ENCODE measurements at regions not wholly inside any gene's neighbourhood (a gene's known extent, or its start where the extent isn't known, plus 50 kb on each side); places are given as distances from the start of the nearest gene placed in this dataset.

DNA sequence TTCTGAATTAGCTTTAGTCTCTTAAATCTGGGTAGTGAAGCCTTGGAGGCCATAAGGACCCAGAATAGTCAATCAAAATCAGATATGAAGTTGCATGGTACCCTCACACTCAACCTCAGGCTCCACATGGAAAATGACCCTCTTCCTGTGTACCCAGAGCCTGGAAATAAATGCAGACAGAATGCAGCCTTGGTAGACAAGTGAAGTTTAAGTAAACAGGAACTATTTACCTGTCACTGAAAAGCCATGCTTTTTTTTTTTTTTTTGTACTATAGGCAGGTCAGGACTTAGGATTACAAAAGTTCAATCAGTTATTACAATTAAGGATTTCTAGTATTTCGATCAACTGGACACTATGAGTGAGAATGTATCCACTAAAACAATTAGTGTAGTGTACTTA is 2654.2 kb upstream of the PCDH20 start:
- no peaks in the 10 kb centered on the region for H3K36me3 ChIP-seq (ENCODE audit: control insufficient read depth, insufficient read depth, low read length)
- H3K4me1 ChIP-seq (ENCODE audit: control insufficient read depth, insufficient read depth, low read length) = no peaks in the 10 kb centered on the region
- WGBS (ENCODE audit: insufficient coverage, low lambda C conversion rate) = 100% methylated on average over 1 of the region's 1 CpG
- H3K4me3 ChIP-seq (ENCODE audit: low read length) = no peak overlapping the region
- DNase-seq = no peak
- H3K9me3 ChIP-seq (ENCODE audit: control insufficient read depth, low read depth, low read length) = no peaks in the 10 kb centered on the region
- no peaks in the 10 kb centered on the region for H3K27me3 ChIP-seq (ENCODE audit: control insufficient read depth, insufficient read depth, low read length)
- no peak overlapping the region for H3K27ac ChIP-seq (ENCODE audit: low read length)

DNA sequence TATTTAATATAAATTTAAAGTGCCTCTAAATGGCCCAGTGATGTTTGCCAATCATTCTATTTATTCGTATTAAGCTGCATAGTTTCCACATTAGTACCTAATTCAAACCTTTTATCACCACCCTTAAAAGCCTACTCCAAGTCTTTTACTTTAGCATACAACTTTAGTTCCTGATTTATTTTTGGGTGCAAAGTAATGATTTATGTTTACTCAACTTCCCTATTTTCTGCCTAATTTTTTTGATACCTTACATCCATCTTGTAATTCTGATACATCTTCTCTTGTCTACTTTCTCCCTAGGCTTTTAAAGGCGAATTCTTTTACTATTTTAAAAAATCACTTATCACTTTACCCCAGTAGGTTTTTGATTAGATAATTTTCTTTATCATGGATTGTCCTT is 2651.1 kb upstream of the PCDH20 start:
- no peaks in the 10 kb centered on the region for H3K27me3 ChIP-seq (ENCODE audit: control insufficient read depth, insufficient read depth, low read length)
- H3K9me3 ChIP-seq (ENCODE audit: control insufficient read depth, low read depth, low read length) = no peaks in the 10 kb centered on the region
- DNase-seq = no peak
- no peaks in the 10 kb centered on the region for H3K36me3 ChIP-seq (ENCODE audit: control insufficient read depth, insufficient read depth, low read length)
- no peak overlapping the region for H3K4me3 ChIP-seq (ENCODE audit: low read length)
- H3K27ac ChIP-seq (ENCODE audit: low read length) = no peak overlapping the region
- no peaks in the 10 kb centered on the region for H3K4me1 ChIP-seq (ENCODE audit: control insufficient read depth, insufficient read depth, low read length)
- WGBS (ENCODE audit: insufficient coverage, low lambda C conversion rate) = 75% methylated on average over 2 of the region's 2 CpGs

DNA sequence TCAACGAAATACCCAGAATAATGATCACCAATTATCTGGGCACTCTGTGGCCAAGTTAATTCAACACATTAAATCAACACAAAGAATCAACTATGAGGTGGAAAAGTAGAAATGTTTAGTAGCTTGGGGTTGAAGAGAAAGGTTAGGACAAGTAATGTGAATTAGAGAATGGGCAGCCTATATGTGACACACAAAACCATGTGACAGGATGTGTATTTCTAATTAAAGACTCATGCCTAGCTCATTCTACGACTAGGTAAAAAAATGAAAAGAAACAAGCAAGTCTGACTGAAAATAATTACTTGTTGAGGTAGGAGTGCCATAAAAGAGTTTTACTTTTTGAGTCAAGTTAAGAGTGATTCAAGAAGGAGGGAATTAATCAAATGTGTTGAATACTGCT is 2646.0 kb upstream of the PCDH20 start:
- H3K36me3 ChIP-seq (ENCODE audit: control insufficient read depth, insufficient read depth, low read length) = no peaks in the 10 kb centered on the region
- H3K27ac ChIP-seq (ENCODE audit: low read length) = no peak overlapping the region
- H3K4me3 ChIP-seq (ENCODE audit: low read length) = no peak overlapping the region
- no peaks in the 10 kb centered on the region for H3K9me3 ChIP-seq (ENCODE audit: control insufficient read depth, low read depth, low read length)
- H3K4me1 ChIP-seq (ENCODE audit: control insufficient read depth, insufficient read depth, low read length) = no peaks in the 10 kb centered on the region
- H3K27me3 ChIP-seq (ENCODE audit: control insufficient read depth, insufficient read depth, low read length) = no peaks in the 10 kb centered on the region
- WGBS (ENCODE audit: insufficient coverage, low lambda C conversion rate) = 78% methylated on average over 1 of the region's 2 CpGs
- no peak for DNase-seq

DNA sequence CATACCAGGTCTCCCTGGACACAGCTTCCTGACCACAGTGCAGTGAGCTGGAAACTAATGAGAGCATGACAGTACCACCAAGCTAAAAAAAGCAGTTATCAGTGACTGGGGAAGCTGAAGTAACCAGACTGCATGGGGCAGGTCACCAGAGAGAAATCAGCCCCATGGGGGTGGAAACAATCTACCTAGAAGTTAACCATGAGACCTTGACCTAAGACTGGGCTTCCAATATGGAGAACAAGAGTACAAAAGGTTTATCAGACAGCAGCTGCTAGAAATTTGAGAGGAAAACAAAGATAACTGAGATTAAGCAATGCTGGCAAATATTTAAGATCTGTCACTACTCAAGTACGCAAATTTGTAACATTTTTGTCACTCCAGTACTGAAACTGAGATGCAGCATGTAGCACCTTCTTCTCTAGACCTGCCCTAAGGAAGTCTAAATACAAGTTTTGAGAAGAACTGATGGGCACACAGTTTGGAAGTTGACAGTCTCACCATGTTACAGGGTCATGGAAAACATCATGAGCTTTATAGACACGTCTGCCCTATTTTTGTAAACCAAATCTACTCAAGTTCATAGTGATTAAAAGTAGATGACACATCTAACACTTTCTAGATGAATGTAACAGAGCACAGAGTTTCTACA is 2641.8 kb upstream of the PCDH20 start:
- H3K27ac ChIP-seq (ENCODE audit: low read length) = no peak overlapping the region
- DNase-seq = no peak
- WGBS (ENCODE audit: insufficient coverage, low lambda C conversion rate) = 78% methylated on average over 2 of the region's 2 CpGs
- H3K36me3 ChIP-seq (ENCODE audit: control insufficient read depth, insufficient read depth, low read length) = no peaks in the 10 kb centered on the region
- no peaks in the 10 kb centered on the region for H3K4me1 ChIP-seq (ENCODE audit: control insufficient read depth, insufficient read depth, low read length)
- no peaks in the 10 kb centered on the region for H3K9me3 ChIP-seq (ENCODE audit: control insufficient read depth, low read depth, low read length)
- no peak overlapping the region for H3K4me3 ChIP-seq (ENCODE audit: low read length)
- no peaks in the 10 kb centered on the region for H3K27me3 ChIP-seq (ENCODE audit: control insufficient read depth, insufficient read depth, low read length)

DNA sequence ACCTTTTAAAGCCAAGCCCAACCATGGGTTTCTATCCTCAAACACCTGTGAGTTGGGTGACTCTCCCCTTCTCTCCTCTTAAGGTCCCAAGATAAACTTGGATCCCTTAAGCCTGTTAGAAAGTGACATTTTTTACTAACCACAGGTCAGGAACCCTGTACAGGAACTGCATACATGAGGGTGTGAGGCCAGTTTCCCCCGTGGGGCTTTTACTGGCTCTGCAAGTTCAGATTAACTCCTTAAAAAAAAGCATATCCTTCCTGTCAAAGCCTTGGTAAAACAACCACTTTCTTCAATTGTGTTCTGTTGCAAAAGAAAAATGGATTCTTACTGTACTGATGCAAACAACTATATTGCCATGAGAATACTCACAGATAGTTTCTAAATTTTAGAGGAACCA is 2638.7 kb upstream of the PCDH20 start:
- no peaks in the 10 kb centered on the region for H3K9me3 ChIP-seq (ENCODE audit: control insufficient read depth, low read depth, low read length)
- H3K27ac ChIP-seq (ENCODE audit: low read length) = no peak overlapping the region
- H3K4me1 ChIP-seq (ENCODE audit: control insufficient read depth, insufficient read depth, low read length) = no peaks in the 10 kb centered on the region
- no peaks in the 10 kb centered on the region for H3K36me3 ChIP-seq (ENCODE audit: control insufficient read depth, insufficient read depth, low read length)
- WGBS (ENCODE audit: insufficient coverage, low lambda C conversion rate) = no CpG with 5 or more reads among the region's 1 CpG
- DNase-seq = no peak
- no peak overlapping the region for H3K4me3 ChIP-seq (ENCODE audit: low read length)
- H3K27me3 ChIP-seq (ENCODE audit: control insufficient read depth, insufficient read depth, low read length) = no peaks in the 10 kb centered on the region

DNA sequence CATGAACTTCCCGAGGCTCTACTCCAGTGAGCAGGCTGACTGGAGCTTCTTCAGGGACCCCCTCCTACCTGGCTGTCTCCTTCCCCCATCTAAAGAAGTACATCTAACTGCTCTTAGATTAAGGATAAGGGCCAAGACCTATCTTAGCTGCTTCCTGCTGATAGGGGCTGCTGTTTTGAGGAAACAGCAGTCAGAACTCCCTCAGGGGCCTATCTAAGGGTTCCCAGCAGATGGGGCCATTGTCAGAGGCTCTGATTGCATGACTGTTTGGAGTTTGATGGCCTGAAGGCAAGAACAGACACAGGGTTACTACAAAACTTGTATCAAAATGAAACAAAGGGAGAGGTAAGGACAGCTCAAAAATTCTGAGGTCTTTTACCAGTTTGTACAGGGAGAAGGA is 2636.9 kb upstream of the PCDH20 start:
- WGBS (ENCODE audit: insufficient coverage, low lambda C conversion rate) = no CpG with 5 or more reads among the region's 1 CpG
- Histone ChIP-seq H3K27me3 (ENCODE audit: control insufficient read depth, insufficient read depth, low read length) (no peaks in the 10 kb centered on the region), H3K9me3 (ENCODE audit: control insufficient read depth, low read depth, low read length) (no peaks in the 10 kb centered on the region), H3K36me3 (ENCODE audit: control insufficient read depth, insufficient read depth, low read length) (no peaks in the 10 kb centered on the region), H3K4me1 (ENCODE audit: control insufficient read depth, insufficient read depth, low read length) (no peaks in the 10 kb centered on the region), H3K27ac (ENCODE audit: low read length) (no peak overlapping the region), H3K4me3 (ENCODE audit: low read length) (no peak overlapping the region)
- no peak for DNase-seq

DNA sequence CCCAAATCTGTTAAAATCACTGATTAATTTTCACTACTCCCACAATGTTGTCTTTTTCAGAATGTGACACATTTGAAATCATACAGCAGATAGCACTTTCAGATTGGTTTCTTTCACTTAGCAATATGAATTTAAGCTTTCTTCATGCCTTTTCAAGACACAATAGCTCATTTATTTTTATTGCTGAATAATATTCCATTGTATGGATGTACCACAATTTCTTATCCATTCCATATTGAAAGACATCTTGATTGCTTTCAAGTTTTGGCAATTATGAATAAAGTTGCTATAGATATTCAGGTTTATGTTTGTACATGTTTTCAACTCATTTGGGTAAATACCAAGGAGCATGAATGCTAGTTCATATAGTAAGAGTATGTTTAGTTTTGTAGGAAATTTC is 2635.6 kb upstream of the PCDH20 start:
- DNase-seq = no peak
- Histone ChIP-seq H3K27me3 (ENCODE audit: control insufficient read depth, insufficient read depth, low read length) (no peaks in the 10 kb centered on the region), H3K27ac (ENCODE audit: low read length) (no peak overlapping the region), H3K4me3 (ENCODE audit: low read length) (no peak overlapping the region), H3K36me3 (ENCODE audit: control insufficient read depth, insufficient read depth, low read length) (no peaks in the 10 kb centered on the region), H3K9me3 (ENCODE audit: control insufficient read depth, low read depth, low read length) (no peaks in the 10 kb centered on the region), H3K4me1 (ENCODE audit: control insufficient read depth, insufficient read depth, low read length) (no peaks in the 10 kb centered on the region)

DNA sequence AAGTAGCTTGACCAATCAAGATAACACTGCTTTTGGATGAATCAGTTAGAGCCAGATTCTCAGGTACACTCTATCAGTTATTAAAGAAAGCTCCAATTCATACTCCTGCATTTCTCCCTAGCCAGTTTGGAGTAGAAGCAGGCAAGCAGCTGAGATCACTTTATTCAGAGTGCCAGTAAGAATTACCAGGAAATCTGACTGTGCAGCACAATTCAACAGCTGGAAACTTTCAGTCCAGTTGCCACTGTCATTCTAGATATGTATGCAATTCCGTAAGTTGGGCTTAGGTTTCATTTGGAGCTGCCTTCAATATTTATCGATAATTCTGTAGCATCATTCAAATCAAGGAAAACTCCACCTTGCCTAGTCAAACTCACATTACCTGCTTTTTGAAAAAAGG is 2625.6 kb upstream of the PCDH20 start:
- Histone ChIP-seq H3K36me3 (ENCODE audit: control insufficient read depth, insufficient read depth, low read length) (no peaks in the 10 kb centered on the region), H3K4me1 (ENCODE audit: control insufficient read depth, insufficient read depth, low read length) (no peaks in the 10 kb centered on the region), H3K9me3 (ENCODE audit: control insufficient read depth, low read depth, low read length) (no peaks in the 10 kb centered on the region), H3K4me3 (ENCODE audit: low read length) (no peak overlapping the region), H3K27ac (ENCODE audit: low read length) (no peak overlapping the region), H3K27me3 (ENCODE audit: control insufficient read depth, insufficient read depth, low read length) (no peaks in the 10 kb centered on the region)
- no CpG with 5 or more reads among the region's 2 CpGs for WGBS (ENCODE audit: insufficient coverage, low lambda C conversion rate)
- no peak for DNase-seq

DNA sequence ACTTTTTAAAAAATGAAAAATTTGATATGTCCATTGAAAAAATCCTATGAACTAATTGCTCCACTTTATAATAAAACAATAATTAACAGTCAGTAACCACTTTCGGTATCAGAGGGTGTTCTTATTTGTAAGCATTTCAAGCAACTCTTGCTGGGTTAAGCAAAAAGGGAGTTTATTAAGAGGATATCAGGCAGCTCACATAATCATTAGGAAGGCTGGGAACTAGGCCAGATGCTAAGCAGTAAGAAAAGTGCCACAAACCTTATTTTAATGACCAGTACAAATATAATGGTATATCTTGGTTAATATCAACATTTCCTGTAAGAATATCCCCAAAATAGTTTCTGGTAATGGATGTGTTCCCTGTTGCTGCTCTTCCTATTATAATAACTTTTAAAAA is 2618.3 kb upstream of the PCDH20 start:
- H3K9me3 ChIP-seq (ENCODE audit: control insufficient read depth, low read depth, low read length) = no peaks in the 10 kb centered on the region
- WGBS (ENCODE audit: insufficient coverage, low lambda C conversion rate) = 71% methylated on average over 1 of the region's 1 CpG
- no peaks in the 10 kb centered on the region for H3K27me3 ChIP-seq (ENCODE audit: control insufficient read depth, insufficient read depth, low read length)
- H3K36me3 ChIP-seq (ENCODE audit: control insufficient read depth, insufficient read depth, low read length) = no peaks in the 10 kb centered on the region
- DNase-seq = no peak
- no peaks in the 10 kb centered on the region for H3K4me1 ChIP-seq (ENCODE audit: control insufficient read depth, insufficient read depth, low read length)
- no peak overlapping the region for H3K27ac ChIP-seq (ENCODE audit: low read length)
- H3K4me3 ChIP-seq (ENCODE audit: low read length) = no peak overlapping the region

DNA sequence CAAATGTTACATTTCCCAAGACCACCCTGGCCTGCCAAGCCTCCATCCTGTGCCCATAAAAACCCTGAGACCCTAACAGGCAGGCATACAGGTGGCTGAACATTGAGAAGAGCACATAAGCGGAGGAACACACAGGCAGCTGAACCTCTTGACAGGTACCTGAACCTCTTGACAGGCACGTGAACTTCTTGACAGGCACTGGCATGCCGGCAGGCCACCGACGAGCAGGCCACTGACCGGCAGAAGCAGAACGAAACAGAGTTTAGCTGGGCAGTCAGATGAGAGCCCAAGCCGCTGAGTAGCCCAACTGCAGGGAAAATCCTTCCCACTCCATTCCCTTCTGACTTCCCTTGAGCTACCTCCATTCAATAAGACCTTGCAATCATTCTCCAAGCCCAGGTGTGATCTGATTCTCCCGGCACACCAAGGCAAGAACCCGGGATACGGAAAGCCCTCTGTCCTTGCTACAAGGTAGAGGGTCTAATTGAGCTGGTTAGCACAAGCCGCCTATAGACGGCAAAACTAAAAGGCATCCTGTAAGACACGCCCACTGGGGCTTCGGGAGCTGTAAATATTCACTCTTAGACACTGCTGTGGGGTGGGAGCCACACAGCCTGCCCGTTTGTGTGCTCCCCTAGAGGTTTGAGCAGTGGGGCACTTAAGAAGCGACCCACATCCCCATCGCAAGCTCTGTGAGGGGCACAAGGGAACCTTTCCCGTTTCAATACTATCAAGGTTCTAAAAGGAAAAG is 2613.9 kb upstream of the PCDH20 start:
- H3K9me3 ChIP-seq (ENCODE audit: control insufficient read depth, low read depth, low read length) = no peaks in the 10 kb centered on the region
- DNase-seq = no peak
- no peak overlapping the region for H3K4me3 ChIP-seq (ENCODE audit: low read length)
- H3K27ac ChIP-seq (ENCODE audit: low read length) = no peak overlapping the region
- H3K4me1 ChIP-seq (ENCODE audit: control insufficient read depth, insufficient read depth, low read length) = no peaks in the 10 kb centered on the region
- WGBS (ENCODE audit: insufficient coverage, low lambda C conversion rate) = 83% methylated on average over 1 of the region's 19 CpGs
- H3K36me3 ChIP-seq (ENCODE audit: control insufficient read depth, insufficient read depth, low read length) = no peaks in the 10 kb centered on the region
- H3K27me3 ChIP-seq (ENCODE audit: control insufficient read depth, insufficient read depth, low read length) = no peaks in the 10 kb centered on the region

DNA sequence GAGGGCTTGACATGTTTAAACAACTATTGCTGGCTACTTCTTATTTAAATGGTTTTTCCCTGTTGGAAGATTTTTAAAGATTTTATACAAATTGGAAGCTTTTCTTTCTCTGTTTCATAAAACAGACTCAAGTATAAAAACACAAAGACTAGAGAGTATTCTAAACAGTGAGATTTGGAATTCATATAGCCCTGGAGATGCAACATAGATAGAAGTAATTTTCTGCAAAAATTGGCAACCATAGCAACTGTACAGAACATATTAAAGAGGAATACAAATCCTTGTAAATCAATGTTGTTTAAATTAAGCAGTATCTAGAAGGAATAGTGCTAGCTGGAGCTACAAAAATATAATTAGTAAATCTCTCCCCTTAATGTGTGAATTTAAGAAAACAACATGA is 2612.9 kb upstream of the PCDH20 start:
- H3K4me3 ChIP-seq (ENCODE audit: low read length) = no peak overlapping the region
- no peaks in the 10 kb centered on the region for H3K4me1 ChIP-seq (ENCODE audit: control insufficient read depth, insufficient read depth, low read length)
- H3K9me3 ChIP-seq (ENCODE audit: control insufficient read depth, low read depth, low read length) = no peaks in the 10 kb centered on the region
- DNase-seq = no peak
- H3K36me3 ChIP-seq (ENCODE audit: control insufficient read depth, insufficient read depth, low read length) = no peaks in the 10 kb centered on the region
- no peaks in the 10 kb centered on the region for H3K27me3 ChIP-seq (ENCODE audit: control insufficient read depth, insufficient read depth, low read length)
- no peak overlapping the region for H3K27ac ChIP-seq (ENCODE audit: low read length)
